Esophagus muscularis mucosa (tissue), 3 donors: ENCODE measurements at regions not wholly inside any gene's neighbourhood (a gene's known extent, or its start where the extent isn't known, plus 50 kb on each side); places are given as distances from the start of the nearest gene placed in this dataset.

ENCODE experiments used
- CTCF ChIP-seq, 3 experiments: fragments of 200-600 bp in 2 of 3; fragments of 450-650 bp in 1 of 3; sonication (generic) in 2 of 3; IDR thresholded peaks; one replicate each; pipeline ENCODE4 v1.5.1; 2017 to 2019; ENCODE audit warnings: antibody characterized with exemption in 3 of 3, mild to moderate bottlenecking in 2 of 3, moderate library complexity in 1 of 3
- POLR2A ChIP-seq: fragments of 450-650 bp; IDR thresholded peaks from one replicate; pipeline ENCODE4 v1.6.1; 2017; ENCODE audit warnings: antibody characterized with exemption, moderate library complexity, mild to moderate bottlenecking, low read depth

- TF ChIP-seq CTCF (IDR thresholded peaks at IDR 0.05), result no peak
- no peak for TF ChIP-seq POLR2A
Observed at GRCh38 chr3:69542805-69543429, 157.0 kb upstream of the FRMD4B start.
